GM10266 (cell line): ENCODE measurements at regions not wholly inside any gene's neighbourhood (a gene's known extent, or its start where the extent isn't known, plus 50 kb on each side); places are given as distances from the start of the nearest gene placed in this dataset.

Experiments
- DNase-seq: peaks from one replicate; pipeline ENCODE4 v3.0.0; 2012; ENCODE audit errors: extremely low spot score
- TF ChIP-seq, protein P1 (sequence below): IDR thresholded peaks from 2 replicates; pipeline ENCODE4 v1.5.1; 2012; ENCODE audit warnings: mild to moderate bottlenecking, low read depth; ENCODE audit not compliant: control insufficient read depth, insufficient read depth; ENCODE audit errors: missing control alignments

DNA sequence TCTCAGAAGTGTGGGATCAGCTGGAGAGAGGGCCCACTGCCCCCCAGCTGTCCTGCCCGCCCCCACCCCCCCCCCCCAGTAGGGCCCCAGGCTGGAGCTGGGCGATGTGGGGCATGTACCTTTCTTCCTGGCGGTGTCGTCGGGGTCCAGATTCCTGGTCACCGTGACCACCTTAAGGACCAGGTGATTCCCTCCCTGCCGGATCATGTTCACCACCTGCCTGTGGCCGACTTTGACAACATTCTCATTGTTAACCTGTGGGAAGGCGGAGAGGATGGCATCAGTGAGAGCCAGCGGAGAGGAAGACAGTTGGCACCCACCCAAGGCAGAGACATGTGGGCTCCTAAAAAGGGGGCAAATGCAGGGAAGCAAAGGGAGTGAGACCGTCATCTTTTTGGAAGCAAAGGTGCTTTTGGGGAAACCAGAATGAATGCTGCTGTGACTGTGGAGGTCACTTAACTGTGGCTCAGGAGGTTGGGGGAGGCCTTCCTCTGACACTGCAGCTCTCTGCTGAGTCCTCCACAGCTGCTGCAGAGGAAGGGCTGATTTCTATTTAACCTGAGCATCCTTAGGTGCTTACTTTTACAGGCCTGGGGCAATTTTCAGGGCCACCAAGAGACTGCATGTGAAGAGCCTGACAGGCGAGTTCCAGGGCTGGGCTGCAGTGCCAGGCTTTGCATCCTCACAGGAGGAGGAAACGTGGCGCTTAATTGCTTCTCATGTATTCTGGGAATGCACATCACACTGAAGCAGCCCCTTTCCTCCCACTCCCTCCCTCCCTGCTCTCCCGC lies 104.5 kb downstream of the CTTN start:
- TF ChIP-seq, protein P1, sequence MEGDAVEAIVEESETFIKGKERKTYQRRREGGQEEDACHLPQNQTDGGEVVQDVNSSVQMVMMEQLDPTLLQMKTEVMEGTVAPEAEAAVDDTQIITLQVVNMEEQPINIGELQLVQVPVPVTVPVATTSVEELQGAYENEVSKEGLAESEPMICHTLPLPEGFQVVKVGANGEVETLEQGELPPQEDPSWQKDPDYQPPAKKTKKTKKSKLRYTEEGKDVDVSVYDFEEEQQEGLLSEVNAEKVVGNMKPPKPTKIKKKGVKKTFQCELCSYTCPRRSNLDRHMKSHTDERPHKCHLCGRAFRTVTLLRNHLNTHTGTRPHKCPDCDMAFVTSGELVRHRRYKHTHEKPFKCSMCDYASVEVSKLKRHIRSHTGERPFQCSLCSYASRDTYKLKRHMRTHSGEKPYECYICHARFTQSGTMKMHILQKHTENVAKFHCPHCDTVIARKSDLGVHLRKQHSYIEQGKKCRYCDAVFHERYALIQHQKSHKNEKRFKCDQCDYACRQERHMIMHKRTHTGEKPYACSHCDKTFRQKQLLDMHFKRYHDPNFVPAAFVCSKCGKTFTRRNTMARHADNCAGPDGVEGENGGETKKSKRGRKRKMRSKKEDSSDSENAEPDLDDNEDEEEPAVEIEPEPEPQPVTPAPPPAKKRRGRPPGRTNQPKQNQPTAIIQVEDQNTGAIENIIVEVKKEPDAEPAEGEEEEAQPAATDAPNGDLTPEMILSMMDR = no peak
- no peak for DNase-seq

- no peak for DNase-seq
- TF ChIP-seq, protein P1 = peak; percentile 11
Measured at GRCh38 chr11:70503468-70504221, 105.3 kb downstream of the CTTN start.

GRCh38 chr11:70504246-70505020 lies 106.1 kb downstream of the CTTN start:
- DNase-seq = no peak
- TF ChIP-seq, protein P1 = no peak

DNA sequence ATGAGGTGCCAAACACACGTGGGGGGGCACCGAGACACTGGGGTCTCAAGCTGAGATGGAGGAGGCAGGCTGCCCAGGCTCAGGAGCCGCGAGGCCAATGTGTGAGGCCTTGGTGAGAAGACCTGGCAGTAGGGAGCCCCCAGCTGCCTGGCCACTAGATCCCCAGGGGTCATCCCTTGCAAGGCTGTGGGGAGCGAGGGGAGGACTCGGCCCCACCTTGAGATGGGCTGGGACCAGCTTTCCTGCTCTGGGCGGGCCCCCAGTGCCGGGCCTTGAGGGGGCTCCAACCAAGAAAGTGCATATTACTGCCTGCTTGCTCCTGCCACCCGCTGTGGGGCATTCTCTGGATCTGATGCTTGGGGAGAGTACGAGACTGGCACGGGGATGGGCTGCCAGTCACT lies 107.0 kb downstream of the CTTN start:
- TF ChIP-seq, protein P1 = no peak
- DNase-seq = no peak

DNA sequence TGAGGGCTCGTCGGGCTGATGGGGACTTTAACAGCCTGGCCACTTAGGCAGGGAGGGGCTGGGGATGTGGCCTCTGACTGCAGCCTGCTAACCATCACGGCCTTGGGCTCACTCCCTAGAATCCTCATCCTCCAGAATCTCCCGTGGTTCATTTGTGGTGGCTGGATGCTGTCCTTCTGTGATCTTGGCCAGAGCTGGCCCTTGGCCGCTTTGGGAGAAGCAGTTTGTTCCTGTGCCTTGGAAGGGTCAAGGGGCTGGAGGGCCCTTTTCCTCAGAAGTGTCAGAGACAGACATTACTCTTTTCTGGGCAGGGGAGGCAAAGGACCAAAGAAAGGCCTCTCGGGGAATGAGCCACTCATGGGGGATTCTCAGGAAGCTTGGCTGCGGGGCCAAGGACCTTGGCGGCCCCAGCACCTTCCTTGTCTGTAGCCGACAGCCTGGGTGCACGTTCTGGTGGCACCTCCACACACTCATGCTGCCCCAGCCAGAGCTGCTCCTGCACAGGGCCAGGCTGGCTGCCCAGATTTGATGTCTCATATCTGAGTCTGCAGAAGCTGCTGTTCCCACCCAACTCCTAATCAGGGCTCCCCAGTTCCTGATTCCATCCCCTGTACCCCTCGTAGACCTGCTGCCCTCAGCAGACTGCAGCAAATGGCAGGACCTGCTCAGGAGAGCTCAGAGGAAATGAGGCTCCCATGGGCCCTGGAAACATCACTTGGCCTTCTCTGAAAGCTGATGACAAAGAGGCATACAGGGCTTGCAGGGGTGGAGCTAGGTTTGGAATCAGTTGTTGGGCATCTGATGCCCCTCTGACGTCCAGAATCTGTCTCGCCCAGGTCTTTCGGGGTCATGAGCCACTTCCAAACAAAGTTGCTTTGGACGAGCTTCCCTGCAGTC lies 107.7 kb downstream of the CTTN start:
- no peak for DNase-seq
- TF ChIP-seq, protein P1 = no peak

DNA sequence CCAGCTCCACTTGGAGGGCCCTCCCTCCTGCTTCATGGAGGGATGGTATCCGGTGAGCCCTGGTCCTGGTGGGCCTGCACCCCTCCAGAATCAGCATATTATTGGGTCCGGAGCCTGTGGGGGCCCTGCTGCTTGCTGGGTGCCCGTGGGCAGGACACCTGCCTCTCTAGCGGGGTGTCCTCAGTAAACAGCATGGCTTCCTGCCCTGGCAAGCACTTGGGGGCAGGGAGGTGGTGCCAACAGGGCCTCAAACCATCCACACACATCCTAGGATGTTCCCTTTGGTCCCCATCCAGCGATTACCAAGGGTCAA lies 108.3 kb downstream of the CTTN start:
- no peak for DNase-seq
- TF ChIP-seq, protein P1 = no peak
